T-helper 1 cell treated with Interleukin-12 subunit alpha and Interleukin-12 subunit beta and Interleukin-4 antibody, amounts not matched to agents 30 μg/mL and 1 μg/mL, for 36 hours (primary cell): ENCODE measurements at regions not wholly inside any gene's neighbourhood (a gene's known extent, or its start where the extent isn't known, plus 50 kb on each side); places are given as distances from the start of the nearest gene placed in this dataset.
"Not testable (repeated sequence)": the region's sequence is repeated elsewhere in the genome, so short reads cannot be mapped to it uniquely, and the experiment has no call there.

Experiments
- H3K27ac Mint-ChIP-seq: one replicate; pipeline ENCODE4 v1.8.0; 2021; ENCODE audit warnings: mild to moderate bottlenecking, mixed read lengths
- H3K27me3 Mint-ChIP-seq: one replicate; pipeline ENCODE4 v1.8.0; 2021; ENCODE audit warnings: low read depth, mixed read lengths
- H3K36me3 Mint-ChIP-seq: one replicate; pipeline ENCODE4 v1.8.0; 2021; ENCODE audit warnings: low read depth, mixed read lengths
- H3K4me1 Mint-ChIP-seq: one replicate; pipeline ENCODE4 v1.8.0; 2021; ENCODE audit warnings: low read depth, mixed read lengths
- H3K4me3 Mint-ChIP-seq: one replicate; pipeline ENCODE4 v1.8.0; 2021; ENCODE audit warnings: mild to moderate bottlenecking, moderate library complexity, mixed read lengths
- H3K9me3 Mint-ChIP-seq: one replicate; pipeline ENCODE4 v1.8.0; 2021; ENCODE audit warnings: mixed read lengths

- Mint-ChIP-seq H3K4me3 (no peak overlapping the region), H3K9me3 (no peaks in the 10 kb centered on the region), H3K27ac (no peak overlapping the region), H3K27me3 (no peaks in the 10 kb centered on the region), H3K4me1 (no peaks in the 10 kb centered on the region), H3K36me3 (no peaks in the 10 kb centered on the region)
Observed at GRCh38 chr22:47884200-47884599, 1121.8 kb downstream of the TBC1D22A start.

GRCh38 chr22:47883757-47884156, 1121.3 kb downstream of the TBC1D22A start:
- Mint-ChIP-seq H3K36me3 (no peaks in the 10 kb centered on the region), H3K9me3 (no peaks in the 10 kb centered on the region), H3K27ac (no peak overlapping the region), H3K4me3 (no peak overlapping the region), H3K4me1 (no peaks in the 10 kb centered on the region), H3K27me3 (no peaks in the 10 kb centered on the region)

DNA sequence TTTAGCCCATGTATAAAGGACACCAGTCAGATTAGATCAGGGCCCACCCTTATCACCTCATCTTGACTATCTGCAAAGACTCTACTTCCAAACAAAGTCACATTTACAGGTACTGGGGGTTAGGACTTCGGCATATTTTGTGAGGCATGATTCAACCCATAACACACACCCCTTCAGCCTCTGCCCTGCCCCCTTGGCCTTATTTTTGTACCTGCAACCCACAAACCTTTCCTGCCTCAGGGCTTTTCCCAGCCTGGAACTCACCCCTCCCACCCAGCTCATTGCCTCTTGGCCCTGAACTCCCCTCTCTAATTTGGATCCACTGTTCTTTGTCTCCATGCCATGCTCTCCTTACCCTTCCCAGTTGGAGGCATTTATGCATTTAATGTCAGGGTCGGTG, 1116.9 kb downstream of the TBC1D22A start:
- Mint-ChIP-seq H3K9me3 (no peaks in the 10 kb centered on the region), H3K36me3 (no peaks in the 10 kb centered on the region), H3K4me1 (no peaks in the 10 kb centered on the region), H3K4me3 (no peak overlapping the region), H3K27ac (no peak overlapping the region), H3K27me3 (no peaks in the 10 kb centered on the region)

DNA sequence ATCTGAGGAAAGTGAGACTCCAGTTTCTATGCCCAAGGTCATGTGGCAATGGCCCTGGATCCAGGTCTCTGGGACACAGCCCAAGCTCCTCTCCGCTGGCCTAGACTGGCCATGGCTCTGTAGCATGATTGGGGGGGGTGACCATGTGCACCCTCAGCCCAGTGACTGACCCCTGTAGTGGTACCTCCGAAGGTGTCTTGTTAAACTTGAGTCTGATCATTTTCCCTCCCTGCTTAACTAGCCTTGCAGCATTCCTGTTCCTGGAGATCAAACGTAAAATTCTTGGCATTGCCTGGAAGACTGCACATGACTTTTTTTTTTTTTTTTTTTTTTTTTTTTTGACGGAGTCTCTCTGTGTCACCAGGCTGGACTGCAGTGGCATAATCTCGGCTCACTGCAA, 1116.0 kb downstream of the TBC1D22A start:
- H3K36me3 Mint-ChIP-seq = no peaks in the 10 kb centered on the region
- no peak overlapping the region for H3K27ac Mint-ChIP-seq
- no peaks in the 10 kb centered on the region for H3K27me3 Mint-ChIP-seq
- H3K4me1 Mint-ChIP-seq = no peaks in the 10 kb centered on the region
- H3K9me3 Mint-ChIP-seq = no peaks in the 10 kb centered on the region
- H3K4me3 Mint-ChIP-seq = no peak overlapping the region

- Mint-ChIP-seq H3K27me3 (no peaks in the 10 kb centered on the region), H3K9me3 (no peaks in the 10 kb centered on the region), H3K36me3 (no peaks in the 10 kb centered on the region), H3K27ac (no peak overlapping the region), H3K4me3 (no peak overlapping the region), H3K4me1 (no peaks in the 10 kb centered on the region)
Observed at GRCh38 chr22:47872761-47873535, 1110.5 kb downstream of the TBC1D22A start.

- H3K27ac Mint-ChIP-seq = no peak overlapping the region
- no peaks in the 10 kb centered on the region for H3K36me3 Mint-ChIP-seq
- no peaks in the 10 kb centered on the region for H3K27me3 Mint-ChIP-seq
- no peaks in the 10 kb centered on the region for H3K9me3 Mint-ChIP-seq
- no peaks in the 10 kb centered on the region for H3K4me1 Mint-ChIP-seq
- H3K4me3 Mint-ChIP-seq = no peak overlapping the region
Observed at GRCh38 chr22:47865626-47866025, 1103.2 kb downstream of the TBC1D22A start.

GRCh38 chr22:47862394-47862793, 1099.9 kb downstream of the TBC1D22A start:
- Mint-ChIP-seq H3K27ac (no peak overlapping the region), H3K9me3 (no peaks in the 10 kb centered on the region), H3K36me3 (no peaks in the 10 kb centered on the region), H3K4me1 (no peaks in the 10 kb centered on the region), H3K27me3 (no peaks in the 10 kb centered on the region), H3K4me3 (no peak overlapping the region)

GRCh38 chr22:47860907-47861306, 1098.5 kb downstream of the TBC1D22A start:
- not testable (repeated sequence) for H3K9me3 Mint-ChIP-seq, H3K4me1 Mint-ChIP-seq, H3K4me3 Mint-ChIP-seq, H3K27ac Mint-ChIP-seq, H3K27me3 Mint-ChIP-seq, H3K36me3 Mint-ChIP-seq

GRCh38 chr22:47859881-47860525, 1097.6 kb downstream of the TBC1D22A start:
- Mint-ChIP-seq H3K9me3 (no peaks in the 10 kb centered on the region), H3K4me1 (no peaks in the 10 kb centered on the region), H3K27me3 (no peaks in the 10 kb centered on the region), H3K27ac (no peak overlapping the region), H3K36me3 (no peaks in the 10 kb centered on the region), H3K4me3 (no peak overlapping the region)

DNA sequence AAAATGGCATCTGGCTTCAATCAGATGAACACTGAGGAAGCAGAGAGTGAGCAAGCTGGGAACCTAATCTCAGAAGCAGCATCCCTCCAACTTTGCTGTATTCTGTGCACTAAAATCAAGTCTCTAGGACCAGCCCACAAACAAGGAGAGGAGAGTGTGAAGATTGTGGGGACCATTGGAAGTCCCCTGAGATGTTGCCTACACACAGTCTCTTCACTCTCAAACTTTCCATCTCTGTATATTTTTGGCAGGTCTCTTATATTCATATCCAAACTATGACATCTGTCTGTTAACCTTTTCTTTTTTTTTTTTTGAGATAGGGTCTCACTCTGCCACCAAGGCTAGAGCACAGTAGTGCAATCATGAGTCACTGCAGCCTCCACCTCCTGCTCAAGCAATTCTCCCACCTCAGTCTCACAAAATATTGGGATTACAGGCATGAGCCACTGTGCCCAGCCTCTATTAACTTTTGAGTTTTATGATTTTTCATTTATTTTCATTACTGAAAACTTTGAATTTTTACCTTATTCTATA, 1096.4 kb downstream of the TBC1D22A start:
- H3K9me3 Mint-ChIP-seq = no peaks in the 10 kb centered on the region
- H3K36me3 Mint-ChIP-seq = no peaks in the 10 kb centered on the region
- no peak overlapping the region for H3K4me3 Mint-ChIP-seq
- no peaks in the 10 kb centered on the region for H3K27me3 Mint-ChIP-seq
- H3K27ac Mint-ChIP-seq = no peak overlapping the region
- no peaks in the 10 kb centered on the region for H3K4me1 Mint-ChIP-seq

DNA sequence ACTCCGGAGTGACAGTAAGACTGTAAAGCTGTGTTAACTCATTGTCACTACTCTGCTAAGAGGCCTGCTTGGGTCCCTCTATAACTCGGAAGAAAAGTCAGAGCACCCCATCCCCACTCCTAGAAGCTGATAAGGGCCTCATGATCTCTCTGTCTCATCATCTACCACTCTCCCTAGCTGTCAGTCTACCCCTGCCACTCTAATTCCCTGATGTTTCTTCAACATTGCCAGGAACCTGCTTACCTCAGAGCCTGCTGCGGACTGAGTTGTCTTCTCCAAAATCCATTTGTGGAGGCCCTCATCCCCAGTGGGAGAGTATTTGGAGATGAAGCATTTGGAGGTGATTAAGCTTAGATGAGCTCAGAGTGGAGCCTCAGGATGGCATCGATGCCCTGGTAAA, 1092.2 kb downstream of the TBC1D22A start:
- no peaks in the 10 kb centered on the region for H3K9me3 Mint-ChIP-seq
- no peaks in the 10 kb centered on the region for H3K27me3 Mint-ChIP-seq
- no peaks in the 10 kb centered on the region for H3K4me1 Mint-ChIP-seq
- no peak overlapping the region for H3K27ac Mint-ChIP-seq
- H3K36me3 Mint-ChIP-seq = no peaks in the 10 kb centered on the region
- H3K4me3 Mint-ChIP-seq = no peak overlapping the region

- no peak overlapping the region for H3K4me3 Mint-ChIP-seq
- H3K9me3 Mint-ChIP-seq = no peaks in the 10 kb centered on the region
- H3K27ac Mint-ChIP-seq = no peak overlapping the region
- H3K36me3 Mint-ChIP-seq = no peaks in the 10 kb centered on the region
- H3K4me1 Mint-ChIP-seq = no peaks in the 10 kb centered on the region
- H3K27me3 Mint-ChIP-seq = no peaks in the 10 kb centered on the region
Observed at GRCh38 chr22:47854251-47854650, 1091.8 kb downstream of the TBC1D22A start.

GRCh38 chr22:47853750-47854149, 1091.3 kb downstream of the TBC1D22A start:
- H3K4me3 Mint-ChIP-seq = no peak overlapping the region
- H3K4me1 Mint-ChIP-seq = no peaks in the 10 kb centered on the region
- no peaks in the 10 kb centered on the region for H3K36me3 Mint-ChIP-seq
- no peaks in the 10 kb centered on the region for H3K9me3 Mint-ChIP-seq
- no peaks in the 10 kb centered on the region for H3K27me3 Mint-ChIP-seq
- H3K27ac Mint-ChIP-seq = no peak overlapping the region

- no peaks in the 10 kb centered on the region for H3K27me3 Mint-ChIP-seq
- H3K9me3 Mint-ChIP-seq = no peaks in the 10 kb centered on the region
- no peak overlapping the region for H3K27ac Mint-ChIP-seq
- no peaks in the 10 kb centered on the region for H3K4me1 Mint-ChIP-seq
- H3K4me3 Mint-ChIP-seq = no peak overlapping the region
- H3K36me3 Mint-ChIP-seq = no peaks in the 10 kb centered on the region
Observed at GRCh38 chr22:47851586-47851985, 1089.1 kb downstream of the TBC1D22A start.

DNA sequence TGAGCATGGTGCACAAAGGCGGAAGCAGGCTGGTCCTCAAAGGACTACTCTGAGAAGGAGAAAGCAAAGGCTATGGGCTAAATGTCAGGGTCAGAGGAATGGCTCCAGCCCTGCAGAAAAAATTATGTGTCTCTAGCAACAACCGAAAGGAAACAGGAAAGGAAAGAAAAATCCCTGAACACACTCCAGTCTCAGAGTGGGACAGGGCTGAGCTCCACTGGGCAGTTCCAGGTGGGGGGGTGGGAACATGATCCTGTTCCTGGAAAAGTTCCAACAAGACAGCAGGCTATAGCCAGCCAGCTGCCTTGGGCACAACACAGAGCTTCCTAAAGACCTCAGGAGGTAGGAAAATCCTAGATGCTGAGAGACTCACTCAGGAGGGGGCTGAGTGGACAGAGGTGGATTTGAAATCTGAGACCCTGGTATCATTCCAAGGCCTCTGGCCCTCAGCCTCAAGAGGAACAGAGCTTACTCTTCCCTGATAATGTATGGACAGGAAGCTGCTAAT, 1088.2 kb downstream of the TBC1D22A start:
- no peak overlapping the region for H3K27ac Mint-ChIP-seq
- no peaks in the 10 kb centered on the region for H3K4me1 Mint-ChIP-seq
- H3K4me3 Mint-ChIP-seq = no peak overlapping the region
- H3K36me3 Mint-ChIP-seq = no peaks in the 10 kb centered on the region
- no peaks in the 10 kb centered on the region for H3K27me3 Mint-ChIP-seq
- no peaks in the 10 kb centered on the region for H3K9me3 Mint-ChIP-seq
